GM18502 (cell line): ENCODE measurements at regions not wholly inside any gene's neighbourhood (a gene's known extent, or its start where the extent isn't known, plus 50 kb on each side); places are given as distances from the start of the nearest gene placed in this dataset.

Experiments used
- ATAC-seq: cut with Tn5 transposase; IDR thresholded peaks from one replicate; pipeline ENCODE4 v1.9.1; 2021; ENCODE audit warnings: mild to moderate bottlenecking; ENCODE audit not compliant: unreplicated experiment, poor library complexity

DNA sequence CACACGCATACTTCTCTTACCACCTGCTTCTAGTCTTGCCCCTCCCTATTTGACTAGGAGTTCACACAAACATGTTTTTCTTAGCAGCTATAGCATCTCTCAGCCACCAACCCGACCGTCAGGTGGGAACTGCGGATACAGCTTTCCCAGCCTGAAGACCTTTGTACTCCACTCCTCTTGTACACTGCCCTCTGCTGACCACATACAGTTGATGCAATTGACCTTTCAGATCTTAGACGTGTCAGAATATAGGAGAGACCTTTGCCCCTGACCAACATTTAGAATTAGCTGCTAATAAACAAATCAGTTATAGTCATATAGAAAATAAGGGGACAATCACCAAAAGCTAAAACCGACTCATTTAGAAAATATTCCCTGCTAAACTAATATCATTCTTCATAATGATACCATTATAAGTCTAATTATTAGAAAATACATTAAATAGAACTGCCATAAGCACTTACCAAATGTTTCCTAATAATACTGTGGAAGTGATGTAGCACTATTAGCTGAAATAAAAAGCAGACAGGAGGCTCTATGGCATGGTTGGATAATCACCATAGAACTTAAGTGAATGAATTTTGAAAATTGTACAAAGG, 208.4 kb downstream of the RAD51AP2 start:
- ATAC-seq: peak; percentile 92

DNA sequence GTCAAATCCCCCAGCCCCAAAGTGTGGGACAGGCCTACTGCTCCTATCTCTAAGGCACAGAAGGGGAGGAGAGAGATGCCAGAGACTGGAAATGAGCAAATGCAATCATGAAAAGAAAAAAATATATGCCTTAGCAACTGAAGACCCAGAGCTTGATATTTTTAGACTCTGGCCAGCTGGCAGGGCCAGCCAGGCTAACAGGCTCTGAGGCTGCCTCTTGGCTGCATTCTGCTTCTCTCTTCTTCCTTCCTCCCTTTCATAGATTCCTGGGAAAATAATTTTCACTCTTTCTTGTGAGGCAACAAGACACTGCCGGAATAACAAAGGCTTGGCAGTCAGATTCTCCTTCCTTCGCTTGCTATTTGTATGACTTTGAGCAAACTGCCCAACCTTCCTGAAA, 209.1 kb downstream of the RAD51AP2 start:
- no peak for ATAC-seq

DNA sequence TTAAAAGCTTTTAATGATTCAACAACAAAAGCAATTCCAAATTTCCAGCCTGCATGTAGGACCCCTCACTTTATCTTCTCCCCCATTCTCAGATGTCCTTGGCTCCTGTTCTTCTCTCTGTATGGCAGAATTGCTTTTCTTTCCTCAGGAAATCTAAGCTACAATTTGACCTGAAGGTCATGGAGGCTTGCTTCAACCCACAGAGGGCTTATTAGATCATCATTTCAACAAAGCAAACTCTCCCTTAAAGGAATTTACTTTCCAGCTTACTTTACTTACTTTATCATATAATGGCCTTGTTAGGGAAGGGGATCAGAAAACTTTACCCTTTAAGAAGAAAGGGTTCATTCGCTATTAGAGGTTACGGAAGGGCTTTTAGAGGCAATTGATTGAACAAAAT, 211.5 kb downstream of the RAD51AP2 start:
- ATAC-seq: no peak

DNA sequence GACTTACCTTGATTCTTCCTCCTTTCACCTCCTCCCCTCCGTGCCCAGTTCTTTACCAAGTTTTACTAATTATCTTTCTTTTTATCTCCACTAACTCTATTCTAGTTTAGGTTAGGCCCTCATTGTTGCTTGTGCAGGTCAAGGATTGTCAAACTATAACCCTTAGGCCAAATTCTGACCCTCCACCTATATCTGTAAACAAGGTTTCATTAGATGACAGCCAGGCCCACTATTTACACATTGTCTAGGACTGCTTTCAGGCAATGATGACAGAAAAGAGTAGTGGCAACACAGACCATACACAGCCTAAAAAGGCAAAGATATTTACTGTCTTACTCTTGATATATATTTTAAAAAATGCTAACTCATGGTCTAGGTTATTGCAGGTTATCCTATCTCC, 212.0 kb downstream of the RAD51AP2 start:
- no peak for ATAC-seq

DNA sequence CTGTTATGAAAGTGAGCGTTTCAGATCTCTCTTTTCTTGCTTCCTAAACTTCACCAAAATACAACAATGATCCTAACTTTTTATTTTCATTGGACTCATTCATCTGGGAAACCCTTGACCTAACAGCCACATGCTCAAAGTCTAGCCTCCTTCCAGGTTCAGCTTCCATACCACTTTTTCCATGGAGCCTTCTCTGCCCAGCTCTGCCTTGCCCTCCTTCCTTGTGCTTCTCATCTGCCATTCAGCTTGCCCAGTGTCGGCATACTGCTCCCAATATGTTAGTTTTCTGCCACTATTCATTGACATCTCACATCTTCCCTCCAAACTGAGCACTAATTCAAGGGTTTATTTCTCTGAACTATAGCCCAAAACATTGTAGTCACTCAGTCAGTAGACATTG, 214.7 kb downstream of the RAD51AP2 start:
- no peak for ATAC-seq

DNA sequence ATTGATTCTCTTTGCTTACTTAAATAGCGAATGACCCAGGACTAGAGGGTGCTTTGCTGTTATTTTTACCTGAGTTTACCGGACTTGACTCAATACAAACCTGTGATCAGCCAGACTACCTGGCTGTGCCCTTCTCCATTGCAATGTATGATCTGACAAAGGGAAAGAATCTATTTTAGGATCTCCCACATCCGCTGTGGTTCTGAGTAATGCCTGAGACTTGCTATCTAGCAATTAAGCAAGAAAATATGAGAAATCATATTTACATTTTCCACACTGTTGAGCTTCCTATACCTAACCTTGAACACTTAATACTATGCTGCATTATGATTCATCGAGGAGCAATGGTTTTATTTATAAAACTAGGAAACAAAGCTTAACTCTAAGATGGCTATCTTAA, 215.2 kb downstream of the RAD51AP2 start:
- peak; percentile 67 for ATAC-seq

DNA sequence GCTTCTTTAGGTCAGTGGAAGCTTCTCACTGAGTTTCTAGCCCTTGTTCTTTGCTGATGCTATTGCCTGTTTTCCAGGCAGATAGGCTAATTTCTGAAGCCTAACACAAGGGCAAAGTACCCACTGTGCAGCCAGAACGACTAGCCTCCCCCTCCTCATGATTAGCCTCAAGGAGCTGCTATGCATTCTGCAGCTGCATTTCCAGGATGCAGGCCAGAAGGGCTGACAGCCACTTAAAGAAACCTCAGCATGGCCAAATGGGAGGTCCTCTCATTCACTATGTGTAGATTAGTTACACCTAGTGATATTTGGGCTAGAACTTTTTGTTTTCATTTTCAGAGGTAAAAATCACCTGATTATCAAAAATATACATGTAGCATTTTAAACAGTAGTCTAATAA, 216.0 kb downstream of the RAD51AP2 start:
- no peak for ATAC-seq

DNA sequence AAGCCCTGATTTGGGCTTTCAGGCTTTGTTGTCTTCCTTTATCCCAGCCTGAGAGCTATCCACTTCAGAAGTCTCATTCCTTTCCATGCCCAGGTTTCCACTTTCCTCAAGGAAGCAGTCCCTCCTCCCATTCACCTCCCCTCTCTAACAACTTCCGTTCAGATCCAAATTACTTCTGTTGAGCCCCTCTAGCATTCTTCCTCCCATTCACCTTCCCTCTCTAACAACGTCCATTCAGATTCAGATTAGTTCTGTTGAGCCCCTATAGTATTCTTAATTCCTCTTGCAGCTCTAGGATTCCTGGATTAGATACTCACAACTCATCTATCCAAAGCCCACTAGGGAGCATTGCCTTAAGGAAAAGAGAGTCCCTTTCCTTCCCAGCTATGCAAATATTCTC, 216.8 kb downstream of the RAD51AP2 start:
- no peak for ATAC-seq

DNA sequence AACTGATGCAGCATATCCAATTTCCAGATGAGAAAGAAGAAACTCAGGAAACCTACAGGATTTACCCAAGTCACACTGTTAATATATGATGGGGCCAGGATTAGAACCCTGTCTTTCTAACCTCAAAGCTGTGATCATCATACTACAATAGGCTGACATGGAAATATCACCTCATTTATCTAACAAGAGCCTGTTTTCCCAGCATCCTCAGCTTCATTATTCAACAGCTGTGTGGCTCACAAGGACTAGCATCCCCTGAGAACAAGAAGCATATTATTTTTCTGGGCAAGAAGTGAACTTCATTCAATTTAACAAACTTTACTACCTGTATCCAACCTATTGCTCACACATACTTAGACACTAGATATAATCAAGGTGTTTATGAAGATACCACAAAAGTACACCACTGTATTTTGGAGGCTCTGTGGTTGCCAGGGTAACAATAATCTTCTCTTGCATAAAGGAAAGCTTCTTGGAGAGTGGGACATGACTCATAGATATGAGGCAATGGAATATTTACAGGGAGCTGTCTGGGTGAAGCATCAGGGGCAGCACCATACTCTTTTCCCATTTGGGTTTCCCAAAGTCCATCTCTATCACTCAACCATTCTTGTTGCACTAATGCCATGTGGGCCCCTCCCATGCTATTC, 218.2 kb downstream of the RAD51AP2 start:
- ATAC-seq: no peak

DNA sequence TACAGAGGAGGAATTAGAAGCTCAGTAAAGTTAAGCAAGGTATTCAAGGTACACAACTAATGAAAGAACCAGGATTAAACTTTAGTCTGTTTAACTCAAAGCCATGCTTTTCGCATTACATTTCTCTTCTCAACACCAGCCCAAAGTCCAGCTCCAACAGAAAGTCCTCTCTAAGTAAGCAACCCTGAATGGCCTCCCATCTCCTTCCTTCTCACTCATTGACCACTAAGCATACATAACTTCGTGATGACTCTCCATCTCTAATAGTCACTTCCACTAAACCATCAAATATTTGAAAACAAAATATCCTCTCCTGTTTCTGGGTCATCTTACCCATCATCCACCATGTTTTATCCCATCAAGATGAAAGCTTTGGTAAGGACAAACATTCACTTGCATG, 219.8 kb downstream of the RAD51AP2 start:
- no peak for ATAC-seq

DNA sequence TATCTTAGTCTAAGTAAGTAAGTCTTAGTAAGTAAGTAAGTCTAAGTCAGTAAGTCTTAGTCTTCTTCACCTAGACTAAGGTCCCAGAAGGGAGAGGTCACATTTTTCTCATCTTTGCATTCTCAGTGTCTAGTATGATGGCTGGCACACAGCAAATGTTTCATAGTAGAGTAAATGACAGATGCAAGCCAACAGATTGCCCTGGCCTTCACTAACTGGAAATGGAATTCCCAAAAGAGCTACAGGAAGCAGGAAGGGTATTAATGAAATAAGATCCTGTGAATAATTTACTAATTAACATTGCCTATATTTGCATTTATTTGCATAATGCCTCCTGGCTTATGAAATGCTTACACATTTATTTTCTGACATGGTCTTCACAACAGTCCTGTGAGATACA, 221.6 kb downstream of the RAD51AP2 start:
- ATAC-seq: no peak

DNA sequence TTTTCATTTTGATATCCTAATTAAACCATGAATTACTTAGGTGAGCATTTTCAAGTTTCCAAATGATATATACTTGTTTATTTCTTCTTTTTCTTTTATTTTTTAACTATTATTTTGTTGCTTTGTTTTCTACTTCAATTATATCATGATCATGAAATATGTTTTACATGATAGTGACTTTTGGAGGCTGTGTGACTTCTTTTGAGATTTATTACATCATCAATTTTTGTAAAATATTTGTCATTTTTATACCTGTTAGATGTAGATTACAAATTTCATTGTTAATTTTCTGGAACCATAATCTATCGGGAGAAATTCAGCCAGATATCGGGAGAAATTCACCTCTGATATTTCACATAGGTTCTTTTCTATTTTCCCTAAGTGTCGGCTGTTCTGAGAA, 228.6 kb downstream of the RAD51AP2 start:
- no peak for ATAC-seq

DNA sequence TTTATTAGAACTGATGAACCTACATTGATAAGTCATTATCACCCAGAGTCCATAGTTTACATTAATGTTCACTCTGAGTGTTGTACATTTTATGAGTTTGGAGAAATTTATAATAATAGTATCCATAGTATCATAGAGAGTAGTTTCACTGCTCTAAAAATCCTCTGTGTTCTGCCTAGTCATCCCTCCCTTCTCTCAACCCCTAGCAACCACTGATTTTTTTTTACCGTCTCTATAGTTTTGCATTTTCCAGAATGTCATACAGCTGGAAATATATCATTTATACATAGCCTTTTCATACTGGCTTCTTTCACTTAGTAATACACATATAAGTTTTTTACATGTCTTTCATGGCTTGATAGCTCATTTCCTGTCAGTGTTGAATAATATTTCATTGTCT, 231.1 kb downstream of the RAD51AP2 start:
- ATAC-seq: no peak

DNA sequence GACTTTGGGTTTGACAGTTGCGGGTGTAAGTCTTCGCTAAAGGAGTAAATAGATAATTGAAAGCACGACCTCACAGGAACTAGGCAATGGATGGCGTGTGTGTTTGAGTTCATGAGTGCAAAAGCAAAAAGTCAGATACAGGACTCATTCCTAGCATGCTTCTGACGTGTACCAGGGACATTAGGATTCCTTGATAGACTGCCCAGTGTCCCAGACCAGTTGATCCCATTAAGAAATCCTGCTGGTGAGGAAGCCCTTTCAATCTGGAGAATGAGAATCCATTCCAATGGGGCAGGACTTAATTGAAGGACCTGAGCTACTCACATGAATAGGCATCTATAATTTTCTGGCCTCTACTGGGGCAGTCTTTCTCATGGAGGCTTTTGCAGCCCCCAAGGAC, 235.4 kb downstream of the RAD51AP2 start:
- no peak for ATAC-seq

DNA sequence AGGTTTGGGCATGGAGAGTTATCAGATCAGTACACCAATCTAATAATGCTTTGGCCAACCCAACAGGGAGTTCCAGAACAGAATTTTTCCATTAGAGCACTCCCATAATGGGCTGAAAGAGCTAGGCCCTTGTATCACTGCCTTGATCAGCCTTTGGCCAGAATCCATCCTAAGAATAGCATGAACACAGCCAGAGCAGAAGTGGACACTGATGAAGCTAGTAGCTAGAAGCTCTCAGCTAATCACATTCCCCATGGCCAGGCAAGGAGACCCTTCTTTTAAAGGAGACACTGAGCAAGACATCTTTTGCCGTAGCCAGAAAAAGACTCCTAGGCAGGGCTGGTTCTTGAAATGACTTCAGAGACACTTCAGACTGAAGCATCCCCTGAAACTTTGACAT, 236.0 kb downstream of the RAD51AP2 start:
- ATAC-seq: no peak

DNA sequence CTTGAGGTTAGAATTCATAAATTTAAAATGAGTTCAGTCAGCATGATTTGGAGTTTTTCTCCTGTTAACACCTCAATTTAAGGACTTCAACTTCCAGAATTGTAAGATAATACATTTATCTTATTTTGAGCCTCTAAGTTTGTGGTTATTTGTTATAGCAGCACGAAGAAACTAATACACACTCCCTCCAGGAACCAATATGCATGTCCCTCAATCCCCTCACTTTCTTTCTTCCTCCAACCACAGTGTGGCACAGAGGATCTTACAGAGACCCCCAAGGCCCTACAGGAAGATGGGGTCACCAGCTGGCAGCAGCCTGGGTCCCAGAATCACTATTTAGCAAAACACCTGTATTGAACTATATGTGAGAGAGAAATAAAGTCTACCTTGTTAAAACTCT, 242.0 kb downstream of the RAD51AP2 start:
- ATAC-seq: no peak

DNA sequence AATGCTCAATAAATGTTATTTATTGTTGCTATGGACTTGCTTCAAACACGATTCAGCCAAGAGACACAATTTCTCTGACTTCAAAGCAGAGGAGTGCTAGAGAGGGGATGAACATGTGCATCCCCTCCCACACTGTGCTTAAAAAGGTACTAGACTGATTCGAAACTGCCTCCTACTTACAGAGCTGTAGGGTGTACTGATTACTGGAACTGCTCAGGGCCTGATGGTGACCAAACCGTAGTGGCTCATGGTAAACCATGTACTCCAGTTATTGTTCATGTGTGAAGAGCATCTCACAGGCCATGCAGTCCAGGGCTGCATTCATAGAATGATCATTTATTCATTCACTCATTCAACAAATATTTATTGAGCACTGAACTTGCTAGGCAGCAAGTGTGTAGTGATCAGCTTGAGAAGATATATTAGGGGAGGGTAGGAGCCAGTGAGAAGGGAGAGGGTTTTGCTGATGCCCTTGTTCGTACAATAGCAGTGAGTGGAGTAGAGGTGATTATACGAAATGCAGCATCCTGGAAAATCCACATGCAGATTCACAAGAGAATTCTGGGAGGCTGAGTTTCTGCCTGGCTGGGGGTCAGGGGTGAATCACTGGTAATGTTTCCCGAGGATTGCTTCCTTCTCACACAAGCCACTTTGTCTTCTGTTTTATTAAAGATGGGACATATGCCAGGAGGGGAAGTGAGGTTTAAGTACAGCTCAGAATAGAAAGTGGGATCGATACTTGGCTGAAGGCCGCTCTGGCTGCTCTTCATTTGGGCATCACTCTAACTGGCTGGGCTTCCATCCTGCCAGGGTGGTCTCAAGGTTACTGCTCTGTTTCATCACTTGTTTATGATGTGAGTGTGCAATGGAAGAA, 245.4 kb downstream of the RAD51AP2 start:
- no peak for ATAC-seq

DNA sequence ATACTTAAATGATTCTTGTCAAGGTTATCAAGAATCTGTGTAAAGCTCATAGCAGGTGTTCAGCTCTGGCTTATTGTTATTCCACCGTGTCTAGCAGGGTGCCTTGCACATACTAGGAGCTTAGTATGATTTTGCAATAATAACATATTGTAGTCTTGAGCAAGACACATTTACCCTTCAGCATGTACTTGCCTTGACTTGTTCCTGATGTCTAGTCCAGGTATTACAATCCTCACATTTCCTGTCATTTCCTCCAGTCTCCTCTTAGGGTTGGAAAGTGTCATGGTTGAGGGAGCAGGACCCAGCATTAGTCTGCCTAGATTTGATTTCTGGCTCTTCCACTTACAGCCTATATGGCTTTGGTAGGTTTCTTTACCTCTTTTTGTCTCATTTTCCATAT, 246.1 kb downstream of the RAD51AP2 start:
- ATAC-seq: no peak

DNA sequence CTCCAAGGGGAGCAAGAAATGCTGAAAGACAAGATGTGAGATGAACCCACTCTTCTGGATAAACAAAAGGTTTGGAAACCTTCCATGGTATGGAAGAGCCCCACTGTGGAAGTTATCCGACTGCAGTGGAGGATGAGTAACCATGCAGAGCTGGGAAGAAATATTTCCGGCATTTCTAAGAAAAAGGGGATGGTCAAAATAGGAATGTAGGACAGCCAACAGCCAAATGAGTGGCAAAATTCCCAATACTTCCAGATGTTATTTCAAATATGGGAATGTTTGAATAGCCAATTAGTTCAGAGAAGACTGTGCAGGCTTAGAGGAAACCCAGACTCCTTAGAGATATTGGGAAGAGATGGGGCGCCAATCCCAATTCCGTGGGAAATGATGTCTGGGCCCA, 246.8 kb downstream of the RAD51AP2 start:
- no peak for ATAC-seq

DNA sequence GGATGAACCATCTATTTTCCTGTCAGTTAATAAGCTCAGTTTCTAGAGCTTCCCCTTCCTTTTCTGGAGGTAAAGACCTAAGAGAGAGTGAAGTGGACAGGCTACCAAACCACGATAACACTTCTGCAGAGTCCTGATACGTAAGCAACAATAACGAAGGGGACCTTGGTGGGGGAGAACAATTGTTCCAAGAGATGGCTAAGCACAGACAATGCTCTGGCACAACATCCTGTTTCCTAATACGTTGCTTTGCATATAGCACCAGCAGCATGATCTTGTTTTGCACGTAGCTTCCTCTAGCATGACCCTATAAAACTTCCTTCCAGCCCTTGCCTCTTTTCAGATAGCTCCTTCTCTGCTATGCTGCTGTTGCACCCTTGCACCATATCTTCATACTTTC, 247.3 kb downstream of the RAD51AP2 start:
- no peak for ATAC-seq

DNA sequence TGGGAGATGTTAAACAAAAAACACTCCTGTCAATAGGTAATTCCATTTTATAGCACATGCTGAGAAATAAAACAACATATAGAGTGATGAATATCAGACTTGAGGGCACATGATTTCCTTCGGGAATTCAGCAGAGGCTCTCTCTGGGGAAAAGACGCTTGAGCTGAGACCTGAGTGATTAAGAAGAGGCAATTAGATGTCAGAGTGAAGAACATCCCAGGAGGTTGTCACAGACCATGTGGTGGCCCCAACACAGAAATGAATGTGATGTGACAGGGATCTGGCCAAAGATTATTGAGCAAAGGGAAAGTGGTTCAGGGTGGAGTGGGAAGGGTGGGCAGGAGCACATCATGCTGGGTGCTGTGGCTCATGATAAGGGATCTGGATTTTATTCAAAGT, 254.7 kb downstream of the RAD51AP2 start:
- ATAC-seq: no peak
